Right cardiac atrium (tissue), 5 donors: ENCODE measurements at regions not wholly inside any gene's neighbourhood (a gene's known extent, or its start where the extent isn't known, plus 50 kb on each side); places are given as distances from the start of the nearest gene placed in this dataset.

Experiments used
- ATAC-seq, 2 donors: fragments of 200-7000 bp; cut with Tn5 transposase; one replicate each; pipeline versions ENCODE4 v1.8.0 to v1.9.1; 2020; ENCODE audit warnings: moderate library complexity in 2 of 2, mild to moderate bottlenecking in 1 of 2
- DNase-seq, 3 donors: peaks; one replicate each; pipeline ENCODE4 v3.0.0-alpha.2; 2020
- H3K27ac ChIP-seq: one replicate; pipeline ENCODE4 v1.5.1; 2013; ENCODE audit warnings: mild to moderate bottlenecking, low read length, control low read depth, moderate library complexity
- H3K27me3 ChIP-seq: one replicate; pipeline ENCODE4 v1.6.1; 2013; ENCODE audit not compliant: control insufficient read depth, insufficient read depth
- H3K4me1 ChIP-seq: one replicate; pipeline ENCODE4 v1.6.1; 2013; ENCODE audit warnings: low read length; ENCODE audit not compliant: control insufficient read depth, insufficient read depth
- H3K4me3 ChIP-seq: one replicate; pipeline ENCODE4 v1.5.1; 2013; ENCODE audit warnings: low read length, control low read depth
- H3K9me3 ChIP-seq: one replicate; pipeline ENCODE4 v1.6.1; 2013; ENCODE audit warnings: low read length; ENCODE audit not compliant: control insufficient read depth
- WGBS: extraction: QIAGEN DNeasy Blood & Tissue Kit; methylation state at CpG from one replicate; pipeline ENCODE4 v1.1.7; 2013; 5-methylcytosine and 5-hydroxymethylcytosine counted together
- intact Hi-C, 4 donors: fragments of 100-400 bp; cut with DNase I; formaldehyde crosslinking; loops; one replicate each; pipeline versions ENCODE4 v1.11.0 to v1.14.0; 2022 to 2023
- donor health status: healthy with polysubstance abuse.
- donor health status: DM: no; HTN: yes; CAD: no.
- donor health status: DM: no; HTN: no; CAD: no.
- donor health status: DM: no; HTN: yes; CAD: no; lungs with severe emphysema.
- donor health status: DM: yes; HTN: yes; CAD: no.

DNA sequence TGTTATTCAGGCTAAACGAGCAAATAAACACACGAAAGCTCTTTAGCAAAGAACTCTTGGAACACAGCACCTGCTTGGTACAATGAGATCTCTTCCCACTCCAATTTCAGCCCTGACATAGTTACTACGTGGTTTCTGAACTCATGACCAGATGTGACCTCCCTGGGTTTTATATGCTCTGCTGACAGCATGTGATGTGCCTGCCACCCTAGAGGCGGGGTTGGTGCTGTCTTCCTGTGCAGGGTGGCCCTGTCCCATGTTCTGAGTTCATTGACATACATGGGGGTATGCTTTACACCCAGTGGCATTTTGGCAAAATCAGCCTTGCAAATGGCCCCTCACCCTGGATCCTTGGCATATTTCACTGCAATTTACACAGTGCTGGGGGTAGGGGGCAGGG is 475.3 kb upstream of the ZFHX3 start:
- ATAC-seq: no peak
- Histone ChIP-seq H3K27me3 (no peaks in the 10 kb centered on the region), H3K4me3 (no peak overlapping the region)

DNA sequence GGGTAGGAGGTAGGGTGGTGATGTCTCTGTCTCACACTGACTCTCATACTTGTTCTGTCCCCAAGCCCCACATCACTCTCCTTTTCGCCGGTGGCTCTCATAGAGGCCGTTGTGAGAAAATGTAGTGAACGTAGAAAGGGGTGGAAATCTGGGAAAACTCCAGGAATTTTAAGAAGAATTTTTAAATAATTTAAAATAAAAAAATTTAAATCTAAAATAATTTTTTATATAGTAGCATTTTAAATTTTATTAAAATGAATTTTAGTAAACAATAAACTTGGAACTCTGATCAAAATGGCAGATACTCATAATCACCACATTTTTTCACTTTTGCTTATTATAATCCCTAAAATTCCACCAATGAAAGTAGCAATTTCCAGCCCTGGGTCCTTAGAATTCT is 473.6 kb upstream of the ZFHX3 start:
- Histone ChIP-seq H3K27ac (no peak overlapping the region), H3K9me3 (no peaks in the 10 kb centered on the region), H3K4me3 (no peak overlapping the region), H3K27me3 (no peaks in the 10 kb centered on the region), H3K4me1 (no peaks in the 10 kb centered on the region)
- DNase-seq (no peak), ATAC-seq (no peak)
- intact Hi-C loops: no loop called here
- 93% methylated on average over 4 of the region's 4 CpGs for WGBS

More for the DNA sequence above, 475.3 kb upstream of the ZFHX3 start:
- 89% methylated on average over 4 of the region's 4 CpGs for WGBS
- no peaks in the 10 kb centered on the region for H3K4me1 ChIP-seq
- H3K9me3 ChIP-seq: no peaks in the 10 kb centered on the region
- intact Hi-C loops: no loop called here
- H3K27ac ChIP-seq: no peak overlapping the region
- no peak for DNase-seq

DNA sequence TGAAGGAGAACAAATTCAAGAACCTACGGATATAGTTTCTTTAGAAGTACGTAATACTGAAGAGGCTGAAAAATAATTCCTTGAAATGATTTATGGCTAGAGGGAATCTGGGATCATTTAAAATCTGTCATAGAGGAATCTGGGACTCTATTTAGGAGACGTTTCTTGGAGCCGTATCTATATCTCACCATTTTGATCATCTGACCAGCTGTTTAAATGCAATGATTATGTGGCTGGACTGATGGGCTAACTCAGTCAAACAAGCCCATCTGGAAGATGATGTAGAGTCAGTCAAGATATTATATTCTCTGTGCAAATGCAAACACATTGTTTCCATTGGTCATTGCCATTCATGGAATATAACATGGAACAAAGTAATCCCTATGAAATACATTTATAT is 467.7 kb upstream of the ZFHX3 start:
- intact Hi-C loops: no loop called here

DNA sequence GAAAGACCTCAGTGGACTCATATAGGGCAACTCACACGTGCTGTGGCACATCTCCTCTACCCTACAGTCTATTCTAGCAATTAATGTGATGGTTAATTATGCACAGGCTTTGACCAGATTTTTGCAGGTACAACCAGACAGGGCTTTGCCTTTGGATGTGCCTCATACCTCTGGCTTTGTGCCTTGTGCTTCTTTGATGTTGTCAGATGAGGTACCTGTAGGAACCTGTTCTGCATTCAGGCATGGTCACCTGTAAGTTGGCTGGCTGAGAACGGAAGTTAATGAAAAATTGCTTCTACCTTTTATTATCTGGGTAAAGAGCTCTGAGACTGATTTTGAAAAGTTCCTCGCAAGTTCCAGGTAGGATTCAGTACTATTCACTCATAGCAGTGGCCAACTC is 462.9 kb upstream of the ZFHX3 start:
- DNase-seq (no peak), ATAC-seq (no peak)
- no peak overlapping the region for H3K4me3 ChIP-seq
- intact Hi-C loops: no loop called here
- WGBS: 75% methylated on average over 3 of the region's 3 CpGs
- H3K27ac ChIP-seq: no peak overlapping the region
- H3K4me1 ChIP-seq: no peaks in the 10 kb centered on the region
- H3K9me3 ChIP-seq: no peaks in the 10 kb centered on the region
- H3K27me3 ChIP-seq: no peaks in the 10 kb centered on the region

More for the DNA sequence above, 467.7 kb upstream of the ZFHX3 start:
- Histone ChIP-seq H3K27me3 (no peaks in the 10 kb centered on the region), H3K4me1 (no peaks in the 10 kb centered on the region), H3K4me3 (no peak overlapping the region), H3K27ac (no peak overlapping the region), H3K9me3 (no peaks in the 10 kb centered on the region)
- 81% methylated on average over 4 of the region's 4 CpGs for WGBS
- DNase-seq: no peak
- no peak for ATAC-seq

DNA sequence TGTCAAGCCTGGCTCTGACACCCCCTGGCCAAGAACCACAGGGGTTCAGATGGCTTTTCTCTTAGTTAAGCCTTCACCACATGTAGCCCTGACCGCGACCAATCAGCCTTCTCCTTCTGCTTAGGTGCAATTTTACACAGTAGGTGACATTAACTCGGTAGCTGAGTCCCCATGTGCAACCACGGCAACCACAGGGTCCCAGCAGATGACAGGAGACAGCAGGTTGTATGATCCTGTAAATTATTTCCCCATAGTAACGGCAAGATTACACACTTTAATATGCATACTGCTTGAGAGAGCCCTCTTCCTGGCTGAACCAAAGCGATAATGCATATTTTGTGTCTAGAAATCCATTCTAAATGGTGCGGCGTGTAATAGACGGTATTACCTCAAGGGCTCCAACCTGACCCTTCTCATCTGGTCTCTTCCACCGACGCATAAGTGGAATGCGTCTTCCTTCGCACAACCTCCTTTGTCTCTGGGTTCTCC is 458.7 kb upstream of the ZFHX3 start:
- ATAC-seq (no peak), DNase-seq (no peak)
- 88% methylated on average over 13 of the region's 13 CpGs for WGBS
- intact Hi-C loops: no loop called here
- no peaks in the 10 kb centered on the region for H3K4me1 ChIP-seq
- H3K4me3 ChIP-seq: no peak overlapping the region
- H3K27me3 ChIP-seq: no peaks in the 10 kb centered on the region
- H3K27ac ChIP-seq: no peak overlapping the region
- no peaks in the 10 kb centered on the region for H3K9me3 ChIP-seq

DNA sequence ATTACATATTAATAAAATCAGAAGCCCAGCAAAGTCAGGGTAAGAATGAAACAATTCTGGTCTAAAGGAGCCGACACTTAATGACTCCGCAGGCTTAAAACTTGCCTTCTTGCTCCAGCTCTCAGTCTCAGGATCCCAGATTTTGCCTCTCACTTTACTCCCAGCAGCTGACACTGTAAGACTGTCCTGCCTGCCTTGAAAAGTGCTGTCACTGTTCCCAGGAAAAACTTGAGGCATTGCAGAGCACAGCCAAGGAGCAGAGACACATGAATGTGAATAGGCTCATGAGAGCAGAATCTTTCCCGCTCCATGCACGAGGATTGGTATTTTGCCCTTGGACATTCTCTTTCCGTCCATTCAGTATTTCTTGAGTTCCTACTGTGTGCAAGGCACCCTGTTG is 457.6 kb upstream of the ZFHX3 start:
- Histone ChIP-seq H3K4me1 (no peaks in the 10 kb centered on the region), H3K9me3 (no peaks in the 10 kb centered on the region), H3K27ac (no peak overlapping the region), H3K4me3 (peak overlapping the region; percentile 16), H3K27me3 (no peaks in the 10 kb centered on the region)
- intact Hi-C loops: no loop called here
- ATAC-seq (peak in 1 of 2 donors; percentile 48), DNase-seq (no peak)
- 52% methylated on average over 5 of the region's 5 CpGs for WGBS

DNA sequence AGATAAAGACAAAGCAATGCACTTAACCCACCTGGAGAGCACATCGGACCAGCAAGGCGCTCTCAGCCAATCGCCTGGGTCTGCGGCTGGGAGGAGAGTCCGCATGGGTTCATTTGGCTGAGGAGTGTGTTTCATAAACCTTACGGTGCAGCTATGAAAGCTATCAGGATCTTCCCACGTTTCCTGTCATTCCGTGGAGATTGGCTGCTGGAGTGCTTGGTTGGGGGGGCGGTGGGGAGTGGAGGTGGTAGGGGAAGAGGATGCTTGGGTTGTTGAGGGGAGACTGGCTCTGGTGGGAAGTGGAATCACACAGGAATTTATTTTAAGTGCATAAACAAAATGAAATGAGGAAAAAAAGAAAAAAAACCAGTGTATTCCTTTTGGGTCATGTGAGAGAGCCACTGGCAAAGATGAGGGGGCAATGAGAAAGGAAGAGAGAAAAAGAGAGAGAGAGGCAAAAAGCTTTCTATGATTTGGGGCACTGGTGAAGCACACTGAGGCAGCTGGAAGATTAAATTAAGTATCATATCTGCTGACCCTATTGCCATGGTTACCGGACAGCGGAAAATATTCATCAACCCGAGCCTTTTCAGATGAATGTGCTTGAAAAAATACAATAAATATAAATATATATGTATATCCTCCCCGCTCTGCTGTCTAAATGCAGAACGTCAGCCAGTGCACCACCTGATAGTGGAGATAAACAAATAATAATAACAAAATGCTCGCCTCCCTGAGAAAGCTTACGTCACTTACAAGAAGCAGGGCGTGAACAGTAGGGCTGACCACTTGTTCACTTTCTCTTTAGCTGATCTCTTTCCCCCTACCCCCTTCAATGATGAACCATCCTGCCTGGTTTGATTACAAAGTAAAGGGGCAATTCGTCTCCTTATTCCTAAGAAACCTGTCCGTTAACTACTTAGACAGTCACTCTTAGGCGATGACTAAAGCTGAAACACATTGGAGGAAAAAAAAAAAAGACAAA is 457.0 kb upstream of the ZFHX3 start:
- Histone ChIP-seq H3K27ac (no peak overlapping the region), H3K27me3 (no peaks in the 10 kb centered on the region), H3K9me3 (no peaks in the 10 kb centered on the region), H3K4me1 (no peaks in the 10 kb centered on the region), H3K4me3 (peak overlapping the region; percentile 16)
- intact Hi-C loops: no loop called here
- peak in 1 of 2 donors; percentile 48 for ATAC-seq
- 42% methylated on average over 20 of the region's 20 CpGs for WGBS
- no peak for DNase-seq

DNA sequence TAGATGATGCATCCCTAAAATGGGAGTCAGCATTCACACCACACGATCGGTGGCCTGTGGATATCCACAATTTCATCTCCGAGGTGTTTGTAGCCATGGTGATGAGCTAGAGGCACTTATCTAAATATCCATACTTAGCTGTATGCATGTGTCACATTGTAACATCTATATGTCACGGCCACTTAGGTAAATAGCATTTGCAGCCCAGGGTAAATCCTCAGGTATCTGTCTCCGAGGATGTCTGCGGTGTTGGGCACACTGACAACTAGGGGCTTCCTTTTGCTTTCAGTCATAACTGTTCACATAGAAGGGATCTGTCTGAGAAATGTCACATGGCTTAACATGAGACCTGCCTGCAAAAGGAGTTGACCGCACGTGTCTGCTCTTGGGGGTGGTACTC is 455.2 kb upstream of the ZFHX3 start:
- Histone ChIP-seq H3K27ac (no peak overlapping the region), H3K9me3 (no peaks in the 10 kb centered on the region), H3K4me3 (no peak overlapping the region), H3K4me1 (no peaks in the 10 kb centered on the region), H3K27me3 (no peaks in the 10 kb centered on the region)
- intact Hi-C loops: no loop called here
- DNase-seq (no peak), ATAC-seq (no peak)
- 92% methylated on average over 8 of the region's 8 CpGs for WGBS

DNA sequence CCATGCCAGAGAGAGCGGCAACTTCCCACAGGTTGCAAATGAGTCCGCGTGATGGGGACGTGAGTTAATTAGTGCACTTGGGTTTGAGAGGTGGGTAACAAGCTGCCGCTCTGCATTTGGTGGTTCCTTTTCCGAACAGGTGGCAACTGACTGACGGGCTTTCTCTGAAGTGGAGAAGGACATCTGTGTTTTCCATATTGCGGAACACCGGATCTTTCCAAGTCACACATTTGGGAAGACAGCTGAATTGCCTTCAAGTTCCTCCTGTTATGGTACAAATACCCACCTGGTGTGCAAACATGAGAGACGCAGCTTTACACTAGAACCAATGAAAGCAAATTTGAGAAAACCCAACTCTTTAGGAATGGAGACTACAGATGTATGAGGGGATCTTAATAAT is 451.3 kb upstream of the ZFHX3 start:
- WGBS: 95% methylated on average over 10 of the region's 10 CpGs
- DNase-seq: no peak
- intact Hi-C loops: no loop called here
- Histone ChIP-seq H3K4me1 (no peaks in the 10 kb centered on the region), H3K27ac (no peak overlapping the region), H3K9me3 (no peaks in the 10 kb centered on the region), H3K4me3 (no peak overlapping the region), H3K27me3 (no peaks in the 10 kb centered on the region)
- ATAC-seq: no peak

DNA sequence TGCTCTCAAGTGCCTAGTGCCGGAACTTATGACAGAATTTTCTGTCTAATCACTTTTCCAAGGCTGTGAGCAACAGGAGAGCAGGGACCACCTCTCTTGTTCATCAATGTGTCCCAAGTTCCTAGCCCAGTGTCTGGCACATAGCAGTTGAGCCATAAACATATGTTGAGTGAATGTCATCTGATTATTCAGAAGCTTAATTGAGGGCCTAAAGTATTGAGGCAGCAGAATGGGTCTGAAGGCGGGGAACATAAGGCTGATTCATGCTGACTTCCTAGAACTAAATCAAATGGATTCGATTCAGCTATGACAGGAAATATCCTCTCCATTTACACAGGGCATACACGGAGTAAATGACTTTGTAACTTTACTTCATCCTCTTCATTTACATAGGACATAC is 438.0 kb upstream of the ZFHX3 start:
- Histone ChIP-seq H3K9me3 (no peaks in the 10 kb centered on the region), H3K27me3 (peaks cover 3% of the 10 kb centered on the region), H3K4me3 (no peak overlapping the region), H3K4me1 (no peaks in the 10 kb centered on the region), H3K27ac (no peak overlapping the region)
- intact Hi-C loops: no loop called here
- DNase-seq (no peak), ATAC-seq (no peak)
- WGBS: 71% methylated on average over 4 of the region's 4 CpGs

DNA sequence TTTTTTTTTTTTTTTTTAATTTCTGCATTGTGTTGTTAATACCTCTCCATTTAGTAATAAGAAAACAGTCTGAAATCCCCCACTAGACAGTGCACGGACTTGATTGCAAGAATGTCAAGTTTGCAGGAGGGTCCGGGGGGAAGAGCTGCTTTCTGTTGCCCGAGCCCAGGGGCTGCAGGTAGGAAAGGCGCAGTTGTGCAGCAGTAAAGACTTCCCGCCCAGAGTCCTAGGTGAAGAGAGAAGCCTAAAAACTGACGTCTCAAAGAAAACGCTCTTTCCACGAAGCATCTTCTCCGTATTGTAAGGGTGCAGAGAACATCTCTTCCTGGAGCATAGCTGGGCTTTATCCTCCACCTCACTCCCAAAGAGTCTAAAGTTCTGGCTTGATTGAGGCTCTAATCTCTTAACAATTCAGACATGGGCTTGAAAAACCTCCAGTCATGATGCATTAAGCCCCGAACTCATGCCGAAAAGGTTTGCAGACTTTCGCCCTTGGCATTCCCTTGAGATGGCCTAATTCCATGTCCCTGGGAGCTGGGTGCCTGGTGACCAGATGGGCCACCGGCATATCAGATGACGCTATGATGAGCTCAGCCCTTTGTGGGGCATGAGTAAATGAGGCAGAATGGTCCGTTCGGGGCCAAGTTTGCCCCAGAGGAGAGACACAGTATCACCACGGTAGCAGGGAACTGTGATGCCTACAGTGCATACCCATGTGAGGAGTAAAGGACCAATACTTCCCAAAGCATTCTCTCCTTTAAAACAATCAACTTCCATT is 436.2 kb upstream of the ZFHX3 start:
- no peaks in the 10 kb centered on the region for H3K9me3 ChIP-seq
- H3K4me3 ChIP-seq: no peak overlapping the region
- DNase-seq (no peak), ATAC-seq (no peak)
- peaks cover 3% of the 10 kb centered on the region for H3K27me3 ChIP-seq
- intact Hi-C loops: no loop called here
- no peak overlapping the region for H3K27ac ChIP-seq
- no peaks in the 10 kb centered on the region for H3K4me1 ChIP-seq
- WGBS: 79% methylated on average over 17 of the region's 17 CpGs
